Testis (tissue), 2 donors: ENCODE measurements at regions not wholly inside any gene's neighbourhood (a gene's known extent, or its start where the extent isn't known, plus 50 kb on each side); places are given as distances from the start of the nearest gene placed in this dataset.

Experiments used
- DNase-seq: peaks from one replicate; pipeline ENCODE4 v3.0.0-alpha.2; 2019
- H3K27ac ChIP-seq, 2 donors: fragments of 200-600 bp; sonication (generic); one replicate each; pipeline ENCODE4 v1.5.1; 2019
- H3K27me3 ChIP-seq: fragments of 200-600 bp; sonication (generic); one replicate; pipeline ENCODE4 v1.5.1; 2019
- H3K36me3 ChIP-seq: fragments of 200-600 bp; sonication (generic); one replicate; pipeline ENCODE4 v1.5.1; 2017; ENCODE audit warnings: low read depth; ENCODE audit errors: missing control alignments
- H3K4me1 ChIP-seq: fragments of 200-600 bp; sonication (generic); one replicate; pipeline ENCODE4 v1.5.1; 2019
- H3K4me3 ChIP-seq, 2 donors: fragments of 200-600 bp; sonication (generic); one replicate each; pipeline ENCODE4 v1.5.1; 2017 to 2019
- H3K9me3 ChIP-seq: fragments of 200-600 bp; sonication (generic); one replicate; pipeline ENCODE4 v1.5.1; 2017
- POLR2A ChIP-seq: fragments of 450-650 bp; IDR thresholded peaks from one replicate; pipeline ENCODE4 v1.6.1; 2017; ENCODE audit warnings: antibody characterized with exemption, mild to moderate bottlenecking, moderate library complexity
- WGBS, 2 donors: methylation state at CpG; one replicate each; pipeline ENCODE4 v1.1.5; 2018; 5-methylcytosine and 5-hydroxymethylcytosine counted together
- intact Hi-C: fragments of 100-400 bp; cut with DNase I; formaldehyde crosslinking; loops from one replicate; pipeline ENCODE4 v1.15.1; 2023; ENCODE audit warnings: low total_unique reads
- TF ChIP-seq, protein P1 (sequence below), 3 experiments: fragments of 450-650 bp in 2 of 3; fragments of 200-600 bp in 1 of 3; sonication (generic) in 1 of 3; IDR thresholded peaks; one replicate each; pipeline ENCODE4 v1.5.1; 2016 to 2019; ENCODE audit warnings: antibody characterized with exemption in 3 of 3, mild to moderate bottlenecking in 2 of 3, moderate library complexity in 1 of 3

DNA sequence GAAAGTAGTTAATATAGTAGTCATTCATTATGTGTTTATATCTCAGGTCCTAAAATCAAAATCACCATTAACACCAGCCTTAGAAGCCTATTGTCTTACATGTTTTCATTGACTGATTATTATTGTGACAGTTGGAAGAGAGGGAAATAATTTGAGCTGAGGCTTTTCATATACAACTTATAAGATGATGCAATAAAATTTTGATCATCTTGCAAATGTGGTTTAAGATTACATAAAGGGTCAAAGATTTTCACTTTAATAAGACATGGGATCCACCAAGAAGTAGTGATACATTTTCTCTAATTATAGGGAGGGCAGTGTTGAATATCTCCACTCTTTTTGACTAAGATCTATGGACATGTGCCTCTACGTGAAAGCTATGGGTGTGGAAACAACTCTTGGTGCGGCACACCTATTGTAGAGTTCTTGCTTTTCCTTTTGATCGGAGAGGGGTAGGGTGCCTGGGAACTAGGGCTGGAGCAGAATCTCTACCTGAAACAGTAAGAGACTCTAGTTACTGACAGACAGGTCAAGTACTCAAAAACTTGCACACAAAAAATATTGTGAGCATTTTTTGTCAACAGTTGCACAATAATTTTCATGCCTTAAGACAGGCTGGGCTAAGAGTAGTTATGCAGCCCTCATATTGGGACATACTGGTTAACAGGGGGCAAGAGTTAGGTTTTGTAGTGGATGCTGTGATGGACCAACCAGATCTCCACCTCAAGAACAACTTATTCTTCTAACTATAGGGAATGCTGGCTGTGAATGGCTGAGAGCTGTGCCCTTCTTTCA is 139.3 kb upstream of the FST start:
- Histone ChIP-seq H3K9me3 (no peaks in the 10 kb centered on the region), H3K4me3 (no peak overlapping the region), H3K27ac (no peak overlapping the region), H3K27me3 (no peaks in the 10 kb centered on the region), H3K36me3 (no peaks in the 10 kb centered on the region), H3K4me1 (no peaks in the 10 kb centered on the region)
- WGBS, 2 donors: 90 to 93% methylated on average over 3 of the region's 3 CpGs
- DNase-seq: no peak
- intact Hi-C loops: no loop called here
- TF ChIP-seq, protein P1, sequence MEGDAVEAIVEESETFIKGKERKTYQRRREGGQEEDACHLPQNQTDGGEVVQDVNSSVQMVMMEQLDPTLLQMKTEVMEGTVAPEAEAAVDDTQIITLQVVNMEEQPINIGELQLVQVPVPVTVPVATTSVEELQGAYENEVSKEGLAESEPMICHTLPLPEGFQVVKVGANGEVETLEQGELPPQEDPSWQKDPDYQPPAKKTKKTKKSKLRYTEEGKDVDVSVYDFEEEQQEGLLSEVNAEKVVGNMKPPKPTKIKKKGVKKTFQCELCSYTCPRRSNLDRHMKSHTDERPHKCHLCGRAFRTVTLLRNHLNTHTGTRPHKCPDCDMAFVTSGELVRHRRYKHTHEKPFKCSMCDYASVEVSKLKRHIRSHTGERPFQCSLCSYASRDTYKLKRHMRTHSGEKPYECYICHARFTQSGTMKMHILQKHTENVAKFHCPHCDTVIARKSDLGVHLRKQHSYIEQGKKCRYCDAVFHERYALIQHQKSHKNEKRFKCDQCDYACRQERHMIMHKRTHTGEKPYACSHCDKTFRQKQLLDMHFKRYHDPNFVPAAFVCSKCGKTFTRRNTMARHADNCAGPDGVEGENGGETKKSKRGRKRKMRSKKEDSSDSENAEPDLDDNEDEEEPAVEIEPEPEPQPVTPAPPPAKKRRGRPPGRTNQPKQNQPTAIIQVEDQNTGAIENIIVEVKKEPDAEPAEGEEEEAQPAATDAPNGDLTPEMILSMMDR (IDR thresholded peaks at IDR 0.05): no peak
- TF ChIP-seq POLR2A: no peak

DNA sequence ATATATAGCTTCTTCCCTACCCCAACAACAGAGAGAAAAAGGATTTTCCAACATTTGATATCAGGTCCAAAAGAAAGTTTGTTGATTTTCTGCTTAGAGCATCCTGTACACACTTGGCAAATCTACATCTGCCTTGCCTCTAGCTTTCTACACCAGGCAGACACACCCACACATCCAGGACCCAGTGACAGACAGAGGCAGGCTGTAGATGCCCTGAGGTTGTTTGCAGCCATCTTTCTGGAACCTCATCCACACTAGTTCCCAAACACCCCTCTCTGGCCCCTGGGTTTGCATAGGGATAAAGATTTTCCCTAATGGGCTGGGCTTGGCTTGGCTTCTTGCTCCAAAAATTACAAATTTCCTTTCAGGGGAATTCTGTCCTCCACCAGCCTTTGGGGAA is 138.2 kb upstream of the FST start:
- no peak overlapping the region for H3K4me3 ChIP-seq
- H3K9me3 ChIP-seq: no peaks in the 10 kb centered on the region
- no peak for TF ChIP-seq POLR2A
- TF ChIP-seq, protein P1 (IDR thresholded peaks at IDR 0.05): no peak
- no peaks in the 10 kb centered on the region for H3K4me1 ChIP-seq
- H3K36me3 ChIP-seq: no peaks in the 10 kb centered on the region
- H3K27me3 ChIP-seq: no peaks in the 10 kb centered on the region
- H3K27ac ChIP-seq: no peak overlapping the region
- intact Hi-C loops: no loop called here
- DNase-seq: no peak

DNA sequence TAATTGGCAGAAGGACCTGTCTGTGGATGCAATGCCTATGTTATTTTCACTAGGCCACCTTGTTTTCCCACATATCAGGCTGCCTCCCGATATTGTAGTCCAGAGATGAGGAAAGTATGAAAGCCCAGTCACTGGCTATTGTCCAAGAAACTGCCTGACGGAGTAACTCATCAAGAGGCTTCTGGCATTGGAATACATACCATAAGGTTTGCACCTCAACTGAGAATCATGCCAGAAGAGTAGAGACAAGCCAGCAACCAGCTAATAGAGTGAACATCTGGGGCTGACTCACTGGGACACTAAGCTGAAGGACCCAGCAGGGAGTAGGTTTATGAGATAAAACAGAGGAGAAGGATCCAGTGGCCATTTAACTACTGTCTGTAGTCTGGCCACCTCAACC is 137.2 kb upstream of the FST start:
- no peak for DNase-seq
- intact Hi-C loops: no loop called here
- no peaks in the 10 kb centered on the region for H3K9me3 ChIP-seq
- H3K27ac ChIP-seq: no peak overlapping the region
- 65 to 66% methylated on average over 2 of the region's 2 CpGs for WGBS, 2 donors
- TF ChIP-seq, protein P1 (IDR thresholded peaks at IDR 0.05): no peak
- TF ChIP-seq POLR2A: no peak
- H3K4me1 ChIP-seq: no peaks in the 10 kb centered on the region
- H3K4me3 ChIP-seq: no peak overlapping the region
- no peaks in the 10 kb centered on the region for H3K27me3 ChIP-seq
- no peaks in the 10 kb centered on the region for H3K36me3 ChIP-seq

DNA sequence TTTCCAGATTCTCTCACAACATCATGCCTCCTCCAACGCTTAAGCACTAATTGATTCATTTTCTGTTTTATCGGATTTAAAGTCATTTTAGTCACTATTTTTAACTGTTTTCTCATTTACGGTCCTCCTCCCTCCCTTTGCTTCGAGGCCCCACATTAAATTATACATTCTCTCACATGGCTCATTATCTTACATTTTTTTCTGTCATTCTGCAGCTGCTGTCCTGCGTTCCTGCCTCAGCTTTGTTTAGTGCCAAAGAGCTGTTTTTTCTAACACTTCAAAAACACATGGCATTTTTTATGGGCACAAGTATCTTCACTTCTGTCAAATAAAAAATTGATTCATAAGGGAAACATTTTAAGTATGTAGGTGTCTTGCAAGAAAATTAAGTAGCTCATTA is 130.1 kb upstream of the FST start:
- WGBS, 2 donors: 41 to 50% methylated on average over 5 of the region's 5 CpGs
- Histone ChIP-seq H3K27ac (no peak overlapping the region), H3K9me3 (no peaks in the 10 kb centered on the region), H3K4me1 (no peaks in the 10 kb centered on the region), H3K4me3 (no peak overlapping the region), H3K36me3 (no peaks in the 10 kb centered on the region), H3K27me3 (no peaks in the 10 kb centered on the region)
- intact Hi-C loops: no loop called here
- DNase-seq: no peak
- TF ChIP-seq, protein P1 (IDR thresholded peaks at IDR 0.05): no peak
- no peak for TF ChIP-seq POLR2A
